Nephron (organoid): ENCODE measurements at regions not wholly inside any gene's neighbourhood (a gene's known extent, or its start where the extent isn't known, plus 50 kb on each side); places are given as distances from the start of the nearest gene placed in this dataset.

Experiments used
- H3K27ac Mint-ChIP-seq, 3 experiments: 2 replicates each; pipeline ENCODE4 v1.8.0; 2020; ENCODE audit warnings: mixed read lengths in 3 of 3, mild to moderate bottlenecking in 2 of 3, moderate library complexity in 1 of 3
- H3K27me3 Mint-ChIP-seq: 2 replicates; pipeline ENCODE4 v1.8.0; 2021; ENCODE audit warnings: low read depth, mild to moderate bottlenecking, moderate library complexity, mixed read lengths
- H3K36me3 Mint-ChIP-seq: 2 replicates; pipeline ENCODE4 v1.8.0; 2020; ENCODE audit warnings: low read depth, mixed read lengths
- H3K4me1 Mint-ChIP-seq: 2 replicates; pipeline ENCODE4 v1.8.0; 2020; ENCODE audit warnings: mixed read lengths
- H3K4me3 Mint-ChIP-seq, 3 experiments: 2 replicates each; pipeline ENCODE4 v1.8.0; 2020; ENCODE audit warnings: mild to moderate bottlenecking in 3 of 3, mixed read lengths in 3 of 3, moderate library complexity in 2 of 3
- H3K9me3 Mint-ChIP-seq: 2 replicates; pipeline ENCODE4 v1.8.0; 2020; ENCODE audit warnings: mixed read lengths
- CTCF ChIP-seq, 3 experiments: fragments of 200-600 bp; sonication (generic); IDR thresholded peaks; one replicate each; pipeline ENCODE4 v1.5.0; 2021; ENCODE audit warnings: antibody characterized with exemption in 3 of 3; ENCODE audit not compliant: unreplicated experiment in 3 of 3

- H3K9me3 Mint-ChIP-seq: peaks cover 8% of the 10 kb centered on the region
- H3K27ac Mint-ChIP-seq: no peak overlapping the region
- no peak for TF ChIP-seq CTCF (IDR thresholded peaks at IDR 0.05; ENCODE audit: unreplicated experiment in 3 of 3)
- no peak overlapping the region for H3K4me3 Mint-ChIP-seq
- no peaks in the 10 kb centered on the region for H3K27me3 Mint-ChIP-seq
- no peaks in the 10 kb centered on the region for H3K36me3 Mint-ChIP-seq
- peaks cover 6% of the 10 kb centered on the region for H3K4me1 Mint-ChIP-seq
Observed at GRCh38 chr4:169852481-169852880, 94.7 kb upstream of the HPF1 start.

DNA sequence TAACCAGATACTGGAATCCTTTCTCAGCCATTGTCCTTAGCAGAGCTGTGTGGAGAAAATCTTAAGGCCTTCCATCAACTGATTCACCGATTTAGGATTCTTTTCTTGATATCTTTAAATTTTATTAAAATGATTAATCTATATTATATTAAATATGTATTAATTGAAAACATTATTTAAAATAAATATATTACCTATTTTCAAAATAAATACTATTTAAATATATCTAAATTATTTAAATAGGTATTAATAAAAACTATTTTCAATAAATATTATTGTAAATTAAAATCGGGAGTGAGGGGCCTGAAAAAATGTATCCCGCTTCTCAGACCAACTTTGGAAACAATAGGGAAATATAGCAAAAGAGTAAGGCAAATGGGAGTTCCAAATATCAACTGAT, 94.0 kb upstream of the HPF1 start:
- H3K36me3 Mint-ChIP-seq: no peaks in the 10 kb centered on the region
- no peak overlapping the region for H3K27ac Mint-ChIP-seq
- H3K4me3 Mint-ChIP-seq: no peak overlapping the region
- H3K9me3 Mint-ChIP-seq: peaks cover 6% of the 10 kb centered on the region
- TF ChIP-seq CTCF (IDR thresholded peaks at IDR 0.05; ENCODE audit: unreplicated experiment in 3 of 3): no peak
- peaks cover 10% of the 10 kb centered on the region for H3K4me1 Mint-ChIP-seq
- H3K27me3 Mint-ChIP-seq: no peaks in the 10 kb centered on the region

DNA sequence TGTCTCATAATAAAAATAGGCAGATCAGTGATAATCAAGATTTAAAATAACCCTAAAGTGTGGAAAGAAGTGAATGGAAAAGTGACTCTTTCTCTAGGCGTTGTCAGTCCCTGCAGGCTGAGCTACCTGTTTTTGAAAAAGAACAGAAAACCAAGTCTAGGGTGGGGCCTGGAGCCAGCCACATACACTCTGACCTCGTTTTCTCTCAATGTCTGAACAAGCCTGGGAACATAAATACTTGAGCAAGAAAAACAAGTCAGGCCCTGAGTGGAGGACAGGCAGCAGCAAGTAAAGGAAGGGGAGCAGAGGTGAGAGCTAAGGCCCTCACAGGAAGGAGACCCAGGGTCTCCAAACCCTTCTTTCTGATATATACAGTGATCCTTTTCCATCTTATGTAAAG, 91.7 kb upstream of the HPF1 start:
- H3K4me1 Mint-ChIP-seq: peaks cover 11% of the 10 kb centered on the region
- no peak overlapping the region for H3K27ac Mint-ChIP-seq
- H3K27me3 Mint-ChIP-seq: no peaks in the 10 kb centered on the region
- TF ChIP-seq CTCF (IDR thresholded peaks at IDR 0.05; ENCODE audit: unreplicated experiment in 3 of 3): no peak
- no peaks in the 10 kb centered on the region for H3K9me3 Mint-ChIP-seq
- H3K36me3 Mint-ChIP-seq: no peaks in the 10 kb centered on the region
- no peak overlapping the region for H3K4me3 Mint-ChIP-seq

GRCh38 chr4:169848018-169848417, 90.3 kb upstream of the HPF1 start:
- TF ChIP-seq CTCF (IDR thresholded peaks at IDR 0.05; ENCODE audit: unreplicated experiment in 3 of 3): no peak
- no peaks in the 10 kb centered on the region for H3K27me3 Mint-ChIP-seq
- no peak overlapping the region for H3K27ac Mint-ChIP-seq
- H3K36me3 Mint-ChIP-seq: no peaks in the 10 kb centered on the region
- H3K4me3 Mint-ChIP-seq: no peak overlapping the region
- H3K9me3 Mint-ChIP-seq: no peaks in the 10 kb centered on the region
- H3K4me1 Mint-ChIP-seq: peaks cover 20% of the 10 kb centered on the region

- no peak overlapping the region for H3K27ac Mint-ChIP-seq
Observed at GRCh38 chr4:169847171-169847570, 89.4 kb upstream of the HPF1 start.

More at GRCh38 chr4:169847171-169847570, 89.4 kb upstream of the HPF1 start:
- no peaks in the 10 kb centered on the region for H3K36me3 Mint-ChIP-seq
- TF ChIP-seq CTCF (IDR thresholded peaks at IDR 0.05; ENCODE audit: unreplicated experiment in 3 of 3): no peak
- H3K4me1 Mint-ChIP-seq: peaks cover 28% of the 10 kb centered on the region
- no peaks in the 10 kb centered on the region for H3K27me3 Mint-ChIP-seq
- H3K9me3 Mint-ChIP-seq: no peaks in the 10 kb centered on the region
- H3K4me3 Mint-ChIP-seq: no peak overlapping the region
